ENCODE measurements at regions not wholly inside any gene's neighbourhood (a gene's known extent, or its start where the extent isn't known, plus 50 kb on each side); places are given as distances from the start of the nearest gene placed in this dataset.

DNA sequence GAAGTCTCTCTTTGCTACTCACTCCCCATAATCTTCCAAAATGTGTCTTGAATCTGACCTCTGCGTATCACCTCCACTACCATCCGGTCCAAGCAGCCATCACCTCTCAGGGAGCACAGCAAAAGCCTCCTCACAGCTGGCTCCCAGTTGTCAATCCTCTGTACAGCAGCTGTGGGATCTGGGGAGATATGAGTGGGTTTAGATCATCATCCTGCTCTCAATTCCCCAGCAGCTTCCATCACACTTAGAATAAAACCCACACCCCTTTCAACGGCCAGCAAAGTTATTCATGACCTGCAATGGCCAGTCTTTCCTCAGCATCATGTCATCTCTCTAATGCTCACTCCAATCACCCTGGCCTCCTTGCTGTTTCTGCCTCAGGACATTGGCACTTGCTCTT, 261.6 kb downstream of the PAX3 start:
- no peaks in the 10 kb centered on the region for H3K27me3 ChIP-seq
- no peak for DNase-seq
- intact Hi-C loops (cut with DNase I; ENCODE audit: low total_unique reads) = no loop called here
- H3K27ac ChIP-seq = no peak overlapping the region
- TF ChIP-seq, protein P1, sequence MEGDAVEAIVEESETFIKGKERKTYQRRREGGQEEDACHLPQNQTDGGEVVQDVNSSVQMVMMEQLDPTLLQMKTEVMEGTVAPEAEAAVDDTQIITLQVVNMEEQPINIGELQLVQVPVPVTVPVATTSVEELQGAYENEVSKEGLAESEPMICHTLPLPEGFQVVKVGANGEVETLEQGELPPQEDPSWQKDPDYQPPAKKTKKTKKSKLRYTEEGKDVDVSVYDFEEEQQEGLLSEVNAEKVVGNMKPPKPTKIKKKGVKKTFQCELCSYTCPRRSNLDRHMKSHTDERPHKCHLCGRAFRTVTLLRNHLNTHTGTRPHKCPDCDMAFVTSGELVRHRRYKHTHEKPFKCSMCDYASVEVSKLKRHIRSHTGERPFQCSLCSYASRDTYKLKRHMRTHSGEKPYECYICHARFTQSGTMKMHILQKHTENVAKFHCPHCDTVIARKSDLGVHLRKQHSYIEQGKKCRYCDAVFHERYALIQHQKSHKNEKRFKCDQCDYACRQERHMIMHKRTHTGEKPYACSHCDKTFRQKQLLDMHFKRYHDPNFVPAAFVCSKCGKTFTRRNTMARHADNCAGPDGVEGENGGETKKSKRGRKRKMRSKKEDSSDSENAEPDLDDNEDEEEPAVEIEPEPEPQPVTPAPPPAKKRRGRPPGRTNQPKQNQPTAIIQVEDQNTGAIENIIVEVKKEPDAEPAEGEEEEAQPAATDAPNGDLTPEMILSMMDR (IDR thresholded peaks at IDR 0.05) = no peak
- no peak for TF ChIP-seq POLR2A (IDR thresholded peaks at IDR 0.05)
- H3K4me3 ChIP-seq = no peak overlapping the region
- no peaks in the 10 kb centered on the region for H3K9me3 ChIP-seq
- H3K36me3 ChIP-seq = no peaks in the 10 kb centered on the region
- no peaks in the 10 kb centered on the region for H3K4me1 ChIP-seq

DNA sequence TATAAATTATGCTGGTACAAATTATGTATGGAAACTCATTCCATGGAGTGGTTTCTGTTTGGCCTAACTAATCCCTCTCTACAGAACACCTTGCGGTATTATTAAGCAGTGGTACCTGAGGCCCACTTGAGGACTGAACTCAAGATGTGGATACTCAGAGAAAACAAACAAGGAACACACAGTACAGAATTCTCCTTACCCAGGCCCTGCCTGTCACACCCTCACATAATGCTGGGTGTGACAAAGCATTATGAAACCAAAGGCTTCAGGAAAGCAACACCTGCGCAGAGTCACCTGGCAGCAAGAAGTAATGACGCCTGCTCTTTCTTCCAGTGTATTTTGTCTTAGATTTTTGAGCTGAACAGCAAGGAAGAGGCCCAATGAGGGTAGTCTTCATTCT, 264.7 kb downstream of the PAX3 start:
- no peaks in the 10 kb centered on the region for H3K36me3 ChIP-seq
- TF ChIP-seq, protein P1 (IDR thresholded peaks at IDR 0.05) = no peak
- no peak for TF ChIP-seq POLR2A (IDR thresholded peaks at IDR 0.05)
- intact Hi-C loops (cut with DNase I; ENCODE audit: low total_unique reads) = no loop called here
- H3K9me3 ChIP-seq = no peaks in the 10 kb centered on the region
- H3K4me3 ChIP-seq = no peak overlapping the region
- H3K4me1 ChIP-seq = no peaks in the 10 kb centered on the region
- H3K27me3 ChIP-seq = no peaks in the 10 kb centered on the region
- H3K27ac ChIP-seq = no peak overlapping the region
- DNase-seq = no peak

DNA sequence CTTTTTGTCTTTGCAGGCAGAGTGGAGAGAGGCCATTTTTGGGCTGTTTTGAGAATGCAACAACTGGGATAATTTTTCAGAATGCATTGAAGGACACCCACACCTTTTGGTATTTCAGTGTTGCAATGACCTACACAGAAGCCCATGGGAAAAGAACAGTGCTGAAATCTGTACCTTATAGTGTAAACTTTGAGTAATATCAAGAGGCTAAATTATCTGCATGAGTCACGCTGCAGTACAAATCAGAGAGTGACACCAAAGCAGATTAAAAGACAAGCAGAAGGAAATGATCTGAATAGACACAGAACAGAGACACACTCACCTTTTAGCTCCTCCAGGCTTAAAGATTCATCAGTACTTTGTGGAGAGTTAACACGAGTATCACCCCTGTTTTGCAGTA, 265.3 kb downstream of the PAX3 start:
- Histone ChIP-seq H3K4me3 (no peak overlapping the region), H3K36me3 (no peaks in the 10 kb centered on the region), H3K27me3 (no peaks in the 10 kb centered on the region), H3K9me3 (no peaks in the 10 kb centered on the region), H3K4me1 (no peaks in the 10 kb centered on the region), H3K27ac (no peak overlapping the region)
- intact Hi-C loops (cut with DNase I; ENCODE audit: low total_unique reads) = no loop called here
- TF ChIP-seq, protein P1 (IDR thresholded peaks at IDR 0.05) = no peak
- no peak for TF ChIP-seq POLR2A (IDR thresholded peaks at IDR 0.05)
- no peak for DNase-seq

DNA sequence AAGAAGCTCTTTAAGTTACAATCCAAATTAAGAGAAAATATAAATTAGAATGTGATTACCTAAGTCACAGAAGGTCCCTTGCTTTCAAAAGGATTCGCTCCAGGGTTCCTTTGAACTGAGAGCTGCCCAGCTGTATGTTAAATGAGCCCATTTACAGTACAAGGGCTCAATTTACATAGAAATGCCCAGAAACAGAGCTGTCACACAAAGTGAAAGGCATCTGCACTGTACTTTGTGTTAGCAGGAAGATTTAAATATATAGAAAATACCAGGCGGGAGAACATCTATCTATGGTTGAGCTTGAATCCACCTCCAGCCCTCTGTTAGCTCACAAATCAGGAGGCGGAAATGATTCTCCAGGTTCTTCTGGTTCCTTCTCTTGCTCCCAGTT, 272.9 kb downstream of the PAX3 start:
- DNase-seq = no peak
- intact Hi-C loops (cut with DNase I; ENCODE audit: low total_unique reads) = no loop called here
- Histone ChIP-seq H3K27me3 (no peaks in the 10 kb centered on the region), H3K36me3 (no peaks in the 10 kb centered on the region), H3K4me3 (no peak overlapping the region), H3K27ac (no peak overlapping the region), H3K9me3 (no peaks in the 10 kb centered on the region), H3K4me1 (no peaks in the 10 kb centered on the region)
- TF ChIP-seq, protein P1 (IDR thresholded peaks at IDR 0.05) = no peak
- no peak for TF ChIP-seq POLR2A (IDR thresholded peaks at IDR 0.05)

DNA sequence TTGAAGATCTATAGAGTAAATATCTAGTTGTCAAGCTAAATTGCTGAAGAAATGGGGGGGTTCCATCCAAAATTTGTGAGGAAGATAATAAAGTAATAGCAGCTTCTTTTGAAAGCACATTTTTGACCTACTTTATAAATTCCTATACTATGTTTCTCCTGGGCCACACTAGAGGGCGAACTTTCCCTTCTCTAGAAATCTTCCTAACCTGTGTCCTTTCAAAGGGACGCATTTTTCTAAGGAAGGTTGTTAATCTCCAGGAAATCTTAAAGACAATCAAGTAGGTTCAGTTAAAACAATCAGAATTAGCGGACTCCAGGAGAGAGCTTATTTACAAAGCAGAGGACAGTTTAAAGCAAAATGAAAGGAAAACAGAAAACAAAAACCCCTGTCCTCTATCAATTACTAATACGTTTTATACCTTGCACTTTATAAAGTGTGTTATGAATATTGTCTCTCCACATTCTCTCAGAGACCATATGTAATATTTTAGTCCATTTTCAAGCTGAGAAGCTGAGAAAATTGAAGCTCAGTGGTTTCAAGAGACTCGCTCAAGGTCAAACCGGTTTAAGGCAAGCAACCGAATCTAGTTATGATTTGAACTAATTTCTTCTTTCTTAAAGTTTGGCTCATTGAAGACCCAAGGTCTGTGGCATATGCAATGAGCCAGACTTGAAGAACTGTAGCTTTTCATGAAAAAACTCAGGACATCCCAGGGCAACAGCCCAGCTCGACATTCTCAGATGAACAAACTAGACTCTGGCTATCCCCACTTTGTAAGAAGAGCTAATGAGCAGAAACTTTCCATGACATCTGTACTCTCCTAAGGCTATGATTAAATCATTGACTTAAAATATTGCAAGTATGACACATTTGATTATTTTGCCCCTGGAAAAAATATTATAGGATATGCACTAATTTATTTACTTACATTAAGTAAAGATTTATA, 273.6 kb downstream of the PAX3 start:
- no peak for DNase-seq
- H3K27ac ChIP-seq = no peak overlapping the region
- no peaks in the 10 kb centered on the region for H3K9me3 ChIP-seq
- no peaks in the 10 kb centered on the region for H3K27me3 ChIP-seq
- H3K4me3 ChIP-seq = no peak overlapping the region
- intact Hi-C loops (cut with DNase I; ENCODE audit: low total_unique reads) = no loop called here
- no peaks in the 10 kb centered on the region for H3K36me3 ChIP-seq
- no peaks in the 10 kb centered on the region for H3K4me1 ChIP-seq
- TF ChIP-seq POLR2A (IDR thresholded peaks at IDR 0.05) = no peak
- TF ChIP-seq, protein P1 (IDR thresholded peaks at IDR 0.05) = peak; percentile 10 to 47 (median 18)

All from uterus (tissue), 3 donors.